ENCODE measurements at regions not wholly inside any gene's neighbourhood (a gene's known extent, or its start where the extent isn't known, plus 50 kb on each side); places are given as distances from the start of the nearest gene placed in this dataset.
"Not testable (repeated sequence)": the region's sequence is repeated elsewhere in the genome, so short reads cannot be mapped to it uniquely, and the experiment has no call there.

- DNase-seq (ENCODE audit: low spot score): no peak
Measured at GRCh38 chr5:133881576-133882388, 86.6 kb downstream of the C5orf15 start.

- DNase-seq (ENCODE audit: low spot score): no peak
Measured at GRCh38 chr5:133878236-133878555, 90.2 kb downstream of the C5orf15 start.

- no peak for DNase-seq (ENCODE audit: low spot score)
Measured at GRCh38 chr5:133877351-133878235, 90.8 kb downstream of the C5orf15 start.

- no peak for DNase-seq (ENCODE audit: low spot score)
Measured at GRCh38 chr5:133876266-133876665, 92.2 kb downstream of the C5orf15 start.

GRCh38 chr5:133875179-133875578, 93.2 kb downstream of the C5orf15 start:
- no peak for DNase-seq (ENCODE audit: low spot score)

GRCh38 chr5:133873449-133873848, 95.0 kb downstream of the C5orf15 start:
- no peak for DNase-seq (ENCODE audit: low spot score)

- peak; percentile 70 for DNase-seq (ENCODE audit: low spot score)
Measured at GRCh38 chr5:133870661-133871060, 97.8 kb downstream of the C5orf15 start.

GRCh38 chr5:133869519-133870335, 98.7 kb downstream of the C5orf15 start:
- DNase-seq (ENCODE audit: low spot score): no peak

- peak; percentile 83 for DNase-seq (ENCODE audit: low spot score)
Measured at GRCh38 chr5:133868946-133869518, 99.4 kb downstream of the C5orf15 start.

- no peak for DNase-seq (ENCODE audit: low spot score)
Measured at GRCh38 chr5:133867851-133868545, 100.4 kb downstream of the C5orf15 start.

GRCh38 chr5:133867341-133867740, 101.1 kb downstream of the C5orf15 start:
- DNase-seq (ENCODE audit: low spot score): no peak

GRCh38 chr5:133866903-133867245, 101.6 kb downstream of the C5orf15 start:
- DNase-seq (ENCODE audit: low spot score): no peak

- no peak for DNase-seq (ENCODE audit: low spot score)
Measured at GRCh38 chr5:133866160-133866902, 102.1 kb downstream of the C5orf15 start.

- DNase-seq (ENCODE audit: low spot score): no peak
Measured at GRCh38 chr5:133865113-133865512, 103.3 kb downstream of the C5orf15 start.

- DNase-seq (ENCODE audit: low spot score): no peak
Measured at GRCh38 chr5:133864711-133865110, 103.7 kb downstream of the C5orf15 start.

GRCh38 chr5:133863857-133864585, 104.4 kb downstream of the C5orf15 start:
- no peak for DNase-seq (ENCODE audit: low spot score)

- DNase-seq (ENCODE audit: low spot score): no peak
Measured at GRCh38 chr5:133861161-133861737, 107.2 kb downstream of the C5orf15 start.

GRCh38 chr5:133859073-133859472, 109.4 kb downstream of the C5orf15 start:
- no peak for DNase-seq (ENCODE audit: low spot score)

- DNase-seq (ENCODE audit: low spot score): not testable (repeated sequence)
Measured at GRCh38 chr5:133857595-133858313, 110.7 kb downstream of the C5orf15 start.

All from AG08395 (cell line).